GM19463 (cell line): ENCODE measurements at regions not wholly inside any gene's neighbourhood (a gene's known extent, or its start where the extent isn't known, plus 50 kb on each side); places are given as distances from the start of the nearest gene placed in this dataset.

Experiments
- ATAC-seq: cut with Tn5 transposase; IDR thresholded peaks from one replicate; pipeline ENCODE4 v1.9.1; 2021; ENCODE audit warnings: mild to moderate bottlenecking, moderate library complexity; ENCODE audit not compliant: unreplicated experiment

DNA sequence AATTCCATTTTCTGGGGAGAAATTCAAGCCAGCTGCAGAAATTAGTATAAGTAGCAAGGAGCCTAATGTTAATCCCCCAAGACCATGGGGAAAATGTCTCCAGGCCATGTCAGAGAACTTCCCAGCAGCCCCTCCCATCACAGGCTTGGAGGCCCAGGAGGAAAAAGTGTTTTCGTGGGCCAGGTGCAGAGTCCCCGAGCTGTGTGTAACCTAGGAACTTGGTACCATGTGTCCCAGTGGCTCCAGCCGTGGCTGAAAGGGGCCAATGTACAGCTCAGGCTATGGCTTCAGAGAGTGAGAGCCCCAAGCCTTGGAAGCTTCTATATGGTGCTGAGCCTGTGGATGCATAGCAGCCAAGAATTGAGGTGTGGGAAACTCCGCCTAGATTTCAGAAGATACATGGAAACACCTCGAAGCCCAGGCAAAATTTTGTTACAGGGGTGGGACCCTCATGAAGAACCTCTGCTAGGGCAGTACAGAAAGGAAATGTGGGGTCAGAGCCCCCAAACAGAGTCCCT, 286.3 kb downstream of the MATN1 start:
- no peak for ATAC-seq

GRCh38 chr1:30427545-30427944, 295.8 kb downstream of the MATN1 start:
- no peak for ATAC-seq

- ATAC-seq = no peak
Measured at GRCh38 chr1:30425046-30425445, 298.3 kb downstream of the MATN1 start.

- ATAC-seq = no peak
Measured at GRCh38 chr1:30423570-30423969, 299.8 kb downstream of the MATN1 start.

DNA sequence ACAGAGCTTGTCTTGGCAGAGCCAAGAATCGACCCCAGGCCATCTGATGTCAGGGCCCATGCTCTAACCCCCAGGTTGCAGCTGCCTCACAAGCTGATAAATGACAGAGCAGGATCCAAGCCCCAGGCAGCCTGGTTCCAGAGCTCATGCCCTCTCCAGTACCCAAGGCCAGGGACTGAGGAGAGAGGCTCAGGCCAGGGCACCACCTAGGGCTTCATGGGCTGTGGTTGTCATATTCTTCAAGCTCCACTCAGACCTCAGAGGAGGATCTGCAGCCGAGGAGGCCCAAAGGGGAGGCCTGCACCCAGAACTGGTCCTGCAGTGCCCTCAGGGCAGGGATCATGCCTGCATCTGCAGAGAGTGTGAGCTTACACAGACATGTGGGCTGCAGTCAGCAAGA, 301.1 kb downstream of the MATN1 start:
- ATAC-seq = no peak

DNA sequence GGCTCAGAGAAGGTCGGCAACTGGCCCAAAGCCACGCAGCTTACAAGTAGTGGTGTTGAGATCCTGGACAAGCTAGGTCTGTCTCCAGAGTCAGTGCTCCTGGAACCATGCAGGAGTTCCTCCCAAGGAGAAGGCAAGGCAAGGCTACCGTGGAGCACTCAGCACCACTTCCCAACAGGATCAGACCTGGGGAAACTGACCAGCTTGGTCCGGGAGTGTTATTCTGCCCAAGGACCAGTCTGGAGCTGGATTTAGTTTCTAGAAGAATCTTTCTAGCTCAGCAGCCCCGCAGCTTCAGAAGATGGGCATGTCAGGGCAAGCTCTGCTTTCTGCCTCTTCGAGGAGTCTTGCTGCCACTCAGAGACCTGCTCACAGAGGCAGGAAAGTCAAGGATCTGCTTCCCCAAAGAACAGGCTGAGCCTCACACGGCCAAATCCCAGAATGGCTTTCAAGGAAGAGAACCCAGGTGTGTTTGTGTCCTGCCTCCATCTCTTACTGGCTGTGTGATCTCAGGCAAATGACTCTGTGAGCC, 302.8 kb downstream of the MATN1 start:
- no peak for ATAC-seq

DNA sequence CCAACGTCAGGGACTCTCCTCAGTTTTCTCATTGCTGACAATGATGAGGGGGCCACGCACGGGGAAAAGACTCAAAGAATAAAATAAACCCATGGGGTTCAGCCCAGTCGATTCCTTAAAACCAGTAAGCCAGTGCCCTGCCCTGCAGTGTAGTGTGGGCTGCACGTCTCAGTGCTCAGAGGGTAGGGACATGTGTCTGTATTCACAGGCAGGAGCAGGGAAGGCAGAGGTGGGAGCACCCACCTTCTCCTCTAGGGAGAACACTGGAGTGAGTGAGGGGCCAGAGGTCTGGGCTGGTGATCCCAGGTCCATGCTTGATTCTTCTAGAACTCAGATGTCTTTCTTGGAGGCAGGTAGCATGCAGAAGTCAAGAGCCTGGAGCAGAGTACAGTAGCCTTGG, 303.6 kb downstream of the MATN1 start:
- no peak for ATAC-seq

DNA sequence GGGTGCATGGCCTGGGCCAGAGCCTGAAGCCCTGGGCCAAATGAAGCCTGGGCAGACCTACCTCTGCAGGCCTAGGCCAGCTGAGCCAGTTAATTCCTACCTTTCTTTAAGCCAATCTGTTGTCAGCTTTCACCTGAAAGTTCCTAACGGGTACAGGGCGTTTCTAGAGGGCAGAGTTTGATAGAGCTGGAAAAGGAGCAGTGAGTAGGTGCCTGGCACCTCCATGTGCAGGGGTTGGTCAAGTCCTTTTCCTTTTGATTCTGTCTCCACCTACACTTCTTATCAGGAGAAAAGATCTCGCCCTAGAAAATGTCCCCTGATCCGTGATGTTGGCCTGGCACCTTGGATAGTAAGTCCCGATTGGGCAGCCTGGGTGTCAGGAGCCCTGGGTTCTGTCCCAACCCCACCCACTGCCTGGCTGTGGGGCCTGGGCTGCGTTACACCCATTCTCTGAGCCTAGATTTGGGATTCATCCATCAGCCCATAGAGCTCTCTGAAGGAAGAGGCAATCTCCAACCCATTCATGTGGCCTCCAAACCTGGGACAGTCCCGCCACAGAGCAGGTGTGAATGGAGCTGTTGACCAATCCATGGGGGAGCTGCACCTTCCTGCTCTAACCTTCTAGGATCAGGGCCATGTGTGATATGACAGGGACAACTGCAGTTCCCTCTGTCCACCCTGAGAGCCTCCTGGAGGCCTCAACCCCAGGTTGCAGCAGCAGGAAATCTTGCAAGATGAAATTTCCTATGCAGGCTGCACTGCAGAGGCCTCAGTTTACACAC, 304.3 kb downstream of the MATN1 start:
- no peak for ATAC-seq

- no peak for ATAC-seq
Measured at GRCh38 chr1:30418061-30418938, 305.1 kb downstream of the MATN1 start.

GRCh38 chr1:30417701-30418046, 305.7 kb downstream of the MATN1 start:
- no peak for ATAC-seq

DNA sequence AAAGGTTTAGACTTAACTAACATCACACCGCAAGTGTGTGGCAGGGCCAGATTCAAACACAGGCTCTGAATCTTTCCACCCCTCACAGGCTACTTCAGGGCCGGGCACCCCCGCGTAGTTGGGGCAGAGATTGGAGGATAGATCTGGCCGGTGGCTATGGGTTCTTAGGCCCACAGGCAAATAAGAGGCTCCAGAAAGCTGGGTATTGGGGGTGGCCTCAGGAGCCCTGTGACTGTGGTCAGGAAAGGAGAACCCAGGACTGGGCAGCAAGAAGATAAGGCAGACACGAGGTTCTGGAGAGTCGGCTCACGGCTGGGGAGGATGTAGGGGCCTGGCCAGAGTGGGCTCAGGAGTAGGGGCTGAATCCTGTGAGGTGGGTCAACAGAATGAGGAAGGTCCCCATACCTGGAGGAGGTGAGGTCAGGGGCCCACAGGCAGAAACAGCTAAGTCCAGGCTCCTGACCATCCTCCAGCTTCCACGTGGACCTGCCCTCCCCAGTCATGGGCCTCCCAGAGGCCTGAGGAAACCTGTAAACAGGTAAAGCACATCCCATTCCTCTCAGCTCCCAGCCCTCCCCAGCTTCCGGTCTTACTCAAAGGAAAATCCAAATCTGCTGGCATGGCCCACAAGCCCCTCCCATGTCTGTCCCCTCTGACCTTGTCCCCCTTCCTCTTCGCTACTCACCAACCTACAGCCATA, 306.2 kb downstream of the MATN1 start:
- ATAC-seq = no peak

DNA sequence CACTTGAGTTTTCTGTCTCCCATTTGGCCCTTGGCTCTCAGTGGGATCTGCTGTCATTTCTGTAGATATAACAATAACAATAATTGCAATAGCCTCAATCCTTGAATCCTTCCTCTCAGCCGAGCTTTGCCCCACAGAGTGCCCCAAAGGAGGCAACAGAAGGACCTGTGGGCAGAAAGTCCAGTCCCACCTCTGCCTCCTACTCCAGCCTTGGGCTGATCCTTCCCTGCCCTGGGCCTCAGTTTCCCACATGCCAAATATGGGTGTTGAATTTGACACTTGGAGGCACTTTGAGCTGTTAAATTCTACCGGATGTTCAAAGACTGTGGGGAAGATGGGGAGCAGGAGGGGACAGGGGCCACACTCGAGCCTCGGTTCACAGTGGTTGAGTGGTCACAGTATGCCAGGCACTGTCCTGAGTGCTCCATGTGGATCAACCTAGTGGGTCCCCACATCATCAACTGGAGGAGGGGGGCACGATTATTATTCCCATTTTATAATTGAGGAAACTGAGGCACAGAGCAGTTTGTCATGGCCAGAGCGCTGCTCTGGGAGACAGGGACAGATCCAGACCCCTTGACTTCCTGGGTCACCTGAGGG, 307.1 kb downstream of the MATN1 start:
- ATAC-seq = no peak

DNA sequence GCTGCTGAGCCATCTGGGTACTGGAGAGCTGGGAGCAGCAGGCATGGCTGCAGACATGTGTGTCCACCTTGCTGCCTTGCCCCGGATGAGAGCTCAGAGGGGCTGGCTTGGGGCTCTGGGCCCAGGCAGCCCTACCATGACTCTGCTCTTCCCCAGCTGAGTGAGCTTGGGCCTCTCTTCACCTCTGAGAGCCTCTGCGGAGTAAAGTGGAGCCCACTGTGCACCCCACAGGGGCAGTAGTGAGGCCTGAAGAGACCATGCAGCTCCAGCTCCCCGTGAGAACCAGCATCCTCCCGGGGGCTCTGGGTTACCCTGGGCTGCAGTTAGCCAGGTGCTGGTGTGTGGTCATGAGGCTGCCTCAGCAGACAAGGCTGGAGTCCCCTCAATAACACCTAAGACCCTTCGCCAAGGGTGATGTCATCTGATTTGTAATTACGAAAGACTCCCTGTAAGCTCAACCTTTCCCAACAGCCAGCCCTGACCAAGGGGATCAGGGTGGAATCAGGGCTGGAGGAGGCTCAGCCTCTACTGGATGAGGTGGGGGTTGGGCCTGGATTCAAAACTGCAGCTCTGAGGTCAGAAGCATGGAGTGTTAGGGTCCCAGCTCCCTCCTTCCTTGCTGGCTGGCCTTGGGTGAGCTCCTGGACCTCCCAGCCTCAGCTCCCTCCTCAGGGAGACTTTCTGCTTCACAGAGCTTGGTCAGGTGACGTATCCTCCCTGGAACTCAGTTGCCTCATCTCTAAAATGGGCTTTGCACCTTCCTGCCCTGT, 308.0 kb downstream of the MATN1 start:
- no peak for ATAC-seq

DNA sequence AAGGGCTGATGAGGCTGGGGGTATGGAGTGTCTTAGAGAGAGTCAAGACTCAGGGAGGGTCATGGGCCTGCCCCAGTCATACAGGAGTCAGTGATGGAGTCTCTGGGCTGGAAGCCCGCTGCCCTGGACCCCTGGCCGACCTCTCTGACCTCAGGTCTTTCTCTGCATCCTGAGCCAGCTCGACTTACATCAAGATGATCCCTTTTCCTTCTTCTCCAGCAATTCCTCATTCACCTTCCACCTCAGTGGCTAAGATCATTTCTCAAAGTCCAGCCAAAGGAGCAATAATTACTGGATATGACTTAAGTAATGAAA, 308.6 kb downstream of the MATN1 start:
- ATAC-seq = no peak

DNA sequence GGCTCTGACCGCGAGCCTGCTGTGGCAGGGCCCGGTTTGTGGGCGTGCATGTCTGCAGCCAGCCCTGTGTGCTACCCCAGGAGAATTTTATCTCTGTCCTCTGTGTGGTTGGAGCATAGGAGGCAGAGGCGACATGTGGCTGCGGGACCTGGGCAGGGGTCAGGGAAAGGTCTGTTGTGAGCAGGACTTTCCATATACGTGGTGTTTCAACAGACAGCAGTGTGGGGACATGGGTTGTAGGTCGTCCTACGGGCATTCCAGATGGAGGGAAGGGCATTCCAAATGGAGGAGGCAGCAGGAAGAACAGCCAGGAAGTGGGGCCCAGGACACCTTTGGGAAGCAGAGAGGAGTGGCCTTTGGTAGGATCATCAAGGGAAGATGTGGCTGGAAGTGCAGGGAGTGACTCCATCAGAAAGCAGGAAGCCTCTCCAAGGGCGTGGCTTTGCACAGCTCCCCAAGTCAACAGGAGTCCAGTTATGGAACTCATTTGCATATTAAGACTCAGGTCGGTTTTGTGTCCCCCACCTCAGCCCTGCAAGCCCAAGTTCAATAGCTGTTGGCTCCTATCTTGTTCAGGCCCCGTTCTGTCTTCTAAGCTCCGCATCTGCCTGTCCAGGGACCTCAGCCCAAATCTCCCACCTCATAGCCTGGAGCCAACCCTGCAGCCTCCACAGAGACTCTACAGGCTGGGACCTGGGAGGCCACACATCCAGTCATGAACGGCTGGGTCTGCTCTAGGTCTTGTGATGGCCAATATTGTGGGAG, 309.1 kb downstream of the MATN1 start:
- no peak for ATAC-seq

GRCh38 chr1:30413606-30414005, 309.8 kb downstream of the MATN1 start:
- ATAC-seq = no peak

GRCh38 chr1:30413111-30413440, 310.3 kb downstream of the MATN1 start:
- ATAC-seq = no peak

DNA sequence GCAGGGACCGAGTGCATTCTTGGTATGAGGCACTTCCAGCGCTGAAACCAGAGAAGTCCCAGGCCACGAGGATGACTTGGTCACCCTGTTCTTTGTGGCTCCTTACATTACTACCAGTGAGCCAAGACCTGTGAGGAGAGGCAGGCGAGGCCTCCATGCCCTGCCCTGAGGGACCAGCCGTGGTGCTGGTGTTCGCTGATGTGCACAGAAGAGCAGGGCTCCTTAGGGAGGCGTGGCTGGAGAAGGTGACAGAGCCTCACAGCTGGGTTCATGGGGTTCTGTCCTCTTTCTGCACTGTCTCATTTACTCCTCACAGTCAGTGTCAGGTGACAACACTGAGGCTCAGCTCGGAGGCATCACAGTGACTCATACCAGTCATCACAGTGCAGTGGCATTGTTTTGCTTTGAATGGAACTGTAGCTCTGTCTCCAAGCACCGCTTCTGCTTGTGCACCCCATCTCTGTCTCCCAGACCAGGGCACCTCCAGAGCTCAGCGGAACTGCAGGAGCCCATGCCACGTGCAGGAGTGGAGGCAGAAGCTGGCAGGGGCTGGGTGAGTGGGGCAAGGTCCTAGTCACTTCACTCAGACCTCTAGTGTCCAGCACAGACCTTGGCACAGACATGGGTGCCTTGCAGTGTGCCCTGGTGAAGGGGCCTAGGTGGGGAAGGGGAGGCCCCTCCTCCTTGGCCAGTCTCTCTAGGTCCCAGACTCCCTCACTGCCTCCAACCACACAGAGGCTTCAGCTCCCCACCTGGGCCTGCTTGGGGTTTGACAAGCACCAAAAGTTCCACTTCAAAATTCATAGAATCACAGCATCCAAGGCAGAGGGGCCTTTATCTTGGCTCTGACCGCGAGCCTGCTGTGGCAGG, 310.9 kb downstream of the MATN1 start:
- ATAC-seq = no peak

- ATAC-seq = no peak
Measured at GRCh38 chr1:30411206-30411605, 312.2 kb downstream of the MATN1 start.
